Suppressor macrophage treated with lipopolysaccharide for 1 hour (primary cell): ENCODE measurements at regions not wholly inside any gene's neighbourhood (a gene's known extent, or its start where the extent isn't known, plus 50 kb on each side); places are given as distances from the start of the nearest gene placed in this dataset.
A peak's percentile ranks its signal among the peaks of the same experiment; 100 is the strongest.
"Not testable (repeated sequence)": the region's sequence is repeated elsewhere in the genome, so short reads cannot be mapped to it uniquely, and the experiment has no call there.

ENCODE experiments used
- DNase-seq, 3 donors: peaks; one replicate each; pipeline ENCODE4 v3.0.0-alpha.2; 2020 to 2022

- no peak for DNase-seq
Observed at GRCh38 chr5:100641833-100642232, 106.7 kb downstream of the FAM174A start.

- peak in 2 of 3 donors; percentile 17 to 19 for DNase-seq
Observed at GRCh38 chr5:100643473-100643872, 108.3 kb downstream of the FAM174A start.

- DNase-seq, result no peak
Observed at GRCh38 chr5:100644185-100644584, 109.0 kb downstream of the FAM174A start.

GRCh38 chr5:100644776-100645175, 109.6 kb downstream of the FAM174A start:
- DNase-seq, result no peak

GRCh38 chr5:100646011-100646410, 110.8 kb downstream of the FAM174A start:
- no peak for DNase-seq

GRCh38 chr5:100646691-100647090, 111.5 kb downstream of the FAM174A start:
- no peak for DNase-seq

GRCh38 chr5:100647461-100648230, 112.5 kb downstream of the FAM174A start:
- DNase-seq, result peak; percentile 38 to 64 (median 50)

- DNase-seq, result no peak
Observed at GRCh38 chr5:100654895-100655294, 119.7 kb downstream of the FAM174A start.

- DNase-seq, result not testable (repeated sequence)
Observed at GRCh38 chr5:100656771-100657170, 121.6 kb downstream of the FAM174A start.

- no peak for DNase-seq
Observed at GRCh38 chr5:100659080-100659795, 124.1 kb downstream of the FAM174A start.

GRCh38 chr5:100664140-100664539, 129.0 kb downstream of the FAM174A start:
- DNase-seq, result no peak

GRCh38 chr5:100667161-100667630, 132.0 kb downstream of the FAM174A start:
- DNase-seq, result peak; percentile 69 to 93 (median 93)

GRCh38 chr5:100668511-100668910, 133.3 kb downstream of the FAM174A start:
- DNase-seq, result no peak

- no peak for DNase-seq
Observed at GRCh38 chr5:100676817-100677631, 141.8 kb downstream of the FAM174A start.

GRCh38 chr5:100682625-100683024, 147.5 kb downstream of the FAM174A start:
- DNase-seq, result no peak

GRCh38 chr5:100683881-100684280, 148.7 kb downstream of the FAM174A start:
- DNase-seq, result no peak

- not testable (repeated sequence) for DNase-seq
Observed at GRCh38 chr5:100685122-100685521, 149.9 kb downstream of the FAM174A start.

- DNase-seq, result not testable (repeated sequence)
Observed at GRCh38 chr5:100688834-100689233, 153.7 kb downstream of the FAM174A start.

- no peak for DNase-seq
Observed at GRCh38 chr5:100690036-100690560, 154.9 kb downstream of the FAM174A start.

- no peak for DNase-seq
Observed at GRCh38 chr5:100691085-100691484, 155.9 kb downstream of the FAM174A start.

GRCh38 chr5:100691548-100691947, 156.4 kb downstream of the FAM174A start:
- no peak for DNase-seq

- no peak for DNase-seq
Observed at GRCh38 chr5:100693481-100693880, 158.3 kb downstream of the FAM174A start.

- DNase-seq, result no peak
Observed at GRCh38 chr5:100694100-100694499, 158.9 kb downstream of the FAM174A start.
